ENCODE measurements at regions not wholly inside any gene's neighbourhood (a gene's known extent, or its start where the extent isn't known, plus 50 kb on each side); places are given as distances from the start of the nearest gene placed in this dataset.

- Histone ChIP-seq H3K36me3 (ENCODE audit: insufficient read depth, low read length) (no peaks in the 10 kb centered on the region), H3K4me2 (ENCODE audit: low read length) (no peak overlapping the region), H3K4me3 (ENCODE audit: low read depth, low read length, poor library complexity, severe bottlenecking) (no peak overlapping the region), H4K20me1 (ENCODE audit: insufficient read depth, low read length) (no peaks in the 10 kb centered on the region), H3K79me2 (ENCODE audit: insufficient read depth, low read depth, low read length) (no peaks in the 10 kb centered on the region), H3K9me2 (ENCODE audit: insufficient read depth, low read length) (no peaks in the 10 kb centered on the region), H2AFZ (ENCODE audit: low read length) (no peak overlapping the region), H3K27ac (ENCODE audit: low read depth, low read length, poor library complexity, severe bottlenecking) (no peak overlapping the region), H3K4me1 (ENCODE audit: insufficient read depth, low read length, poor library complexity, severe bottlenecking) (no peaks in the 10 kb centered on the region), H3K9me3 (ENCODE audit: low read length) (no peaks in the 10 kb centered on the region)
- no peak for TF ChIP-seq EZH2phosphoT487 (IDR thresholded peaks at IDR 0.05; ENCODE audit: borderline replicate concordance, low read depth, low read length)
- TF ChIP-seq CTCF (conservative IDR thresholded peaks at IDR 0.05; ENCODE audit: low read length): no peak
- ChIA-PET POLR2A (interaction anchor here (0.6 kb wide), 1 partner anchor 1293 kb away, joined by 3 read pairs; no protein-coding TSS in a partner anchor), CTCF (ENCODE audit: unreplicated experiment) (no interaction called here)
- intact Hi-C loops (cut with micrococcal nuclease; ENCODE audit: unreplicated experiment): no loop called here
- BruUV-seq (replicated peaks): no TSS peak
- DNase-seq (ENCODE audit: low spot score): no peak
Observed at GRCh38 chr7:115869801-115870200, 160.8 kb downstream of the TFEC start.

- Histone ChIP-seq H2AFZ (ENCODE audit: low read length) (no peak overlapping the region), H3K4me3 (ENCODE audit: low read depth, low read length, poor library complexity, severe bottlenecking) (no peak overlapping the region), H4K20me1 (ENCODE audit: insufficient read depth, low read length) (no peaks in the 10 kb centered on the region), H3K36me3 (ENCODE audit: insufficient read depth, low read length) (no peaks in the 10 kb centered on the region), H3K9me3 (ENCODE audit: low read length) (no peaks in the 10 kb centered on the region), H3K4me2 (ENCODE audit: low read length) (no peak overlapping the region), H3K4me1 (ENCODE audit: insufficient read depth, low read length, poor library complexity, severe bottlenecking) (no peaks in the 10 kb centered on the region), H3K79me2 (ENCODE audit: insufficient read depth, low read depth, low read length) (no peaks in the 10 kb centered on the region), H3K27ac (ENCODE audit: low read depth, low read length, poor library complexity, severe bottlenecking) (no peak overlapping the region), H3K9me2 (ENCODE audit: insufficient read depth, low read length) (no peaks in the 10 kb centered on the region)
- intact Hi-C loops (cut with micrococcal nuclease; ENCODE audit: unreplicated experiment): no loop called here
- ChIA-PET CTCF (ENCODE audit: unreplicated experiment) (no interaction called here), POLR2A (no interaction called here)
- BruUV-seq (replicated peaks): no TSS peak
- TF ChIP-seq CTCF (conservative IDR thresholded peaks at IDR 0.05; ENCODE audit: low read length) (no peak), EZH2phosphoT487 (IDR thresholded peaks at IDR 0.05; ENCODE audit: borderline replicate concordance, low read depth, low read length) (no peak)
- no peak for DNase-seq (ENCODE audit: low spot score)
Observed at GRCh38 chr7:115869190-115869589, 161.4 kb downstream of the TFEC start.

GRCh38 chr7:115868369-115868768 lies 162.2 kb downstream of the TFEC start:
- Histone ChIP-seq H2AFZ (ENCODE audit: low read length) (no peak overlapping the region), H3K79me2 (ENCODE audit: insufficient read depth, low read depth, low read length) (no peaks in the 10 kb centered on the region), H3K27ac (ENCODE audit: low read depth, low read length, poor library complexity, severe bottlenecking) (no peak overlapping the region), H3K9me2 (ENCODE audit: insufficient read depth, low read length) (no peaks in the 10 kb centered on the region), H3K4me3 (ENCODE audit: low read depth, low read length, poor library complexity, severe bottlenecking) (no peak overlapping the region), H3K9me3 (ENCODE audit: low read length) (no peaks in the 10 kb centered on the region), H4K20me1 (ENCODE audit: insufficient read depth, low read length) (no peaks in the 10 kb centered on the region), H3K36me3 (ENCODE audit: insufficient read depth, low read length) (no peaks in the 10 kb centered on the region), H3K4me1 (ENCODE audit: insufficient read depth, low read length, poor library complexity, severe bottlenecking) (no peaks in the 10 kb centered on the region), H3K4me2 (ENCODE audit: low read length) (no peak overlapping the region)
- intact Hi-C loops (cut with micrococcal nuclease; ENCODE audit: unreplicated experiment): no loop called here
- ChIA-PET POLR2A (interaction anchor here (0.6 kb wide), 1 partner anchor 9 kb away, joined by 3 read pairs; no protein-coding TSS in a partner anchor), CTCF (ENCODE audit: unreplicated experiment) (no interaction called here)
- DNase-seq (ENCODE audit: low spot score): no peak
- no TSS peak for BruUV-seq (replicated peaks)
- TF ChIP-seq EZH2phosphoT487 (IDR thresholded peaks at IDR 0.05; ENCODE audit: borderline replicate concordance, low read depth, low read length) (no peak), CTCF (conservative IDR thresholded peaks at IDR 0.05; ENCODE audit: low read length) (no peak)
